ENCODE measurements at regions not wholly inside any gene's neighbourhood (a gene's known extent, or its start where the extent isn't known, plus 50 kb on each side); places are given as distances from the start of the nearest gene placed in this dataset.

DNA sequence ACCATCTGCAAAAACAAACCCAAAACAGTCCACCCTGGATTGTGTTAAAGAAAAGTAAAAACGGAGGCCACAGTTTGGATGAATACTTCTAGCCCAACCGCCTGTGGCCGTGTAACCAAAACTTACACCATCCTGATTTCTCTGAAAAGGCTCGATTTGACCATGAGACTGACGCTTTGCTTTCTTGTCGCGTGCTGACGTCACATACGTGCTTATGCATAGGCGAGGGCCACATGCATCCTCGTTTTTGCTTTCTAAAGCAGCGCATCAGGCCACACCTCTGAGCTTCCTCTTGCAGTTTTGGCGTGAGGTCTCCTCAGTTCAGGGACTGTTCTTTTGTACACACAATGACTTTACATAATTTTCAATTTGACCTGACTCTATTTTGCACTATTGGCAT, 526.6 kb downstream of the GLRX3 start:
- POLR2A ChIA-PET = no interaction called here
- no peak for ATAC-seq
- no peak overlapping the region for H3K4me3 ChIP-seq
- TF ChIP-seq SMC3 (IDR thresholded peaks at IDR 0.05) = no peak
- TF ChIP-seq ESRRA (IDR thresholded peaks at IDR 0.05; ENCODE audit: borderline replicate concordance, low read length) = no peak
- TF ChIP-seq FOXS1 (CRISPR knock-in tag; IDR thresholded peaks at IDR 0.05) = no peak
- TF ChIP-seq HOXB13 (CRISPR knock-in tag; IDR thresholded peaks at IDR 0.05; ENCODE audit: low read depth) = no peak
- no peak for TF ChIP-seq KDM5A (IDR thresholded peaks at IDR 0.05)
- no peak for TF ChIP-seq ZSCAN20 (CRISPR knock-in tag; IDR thresholded peaks at IDR 0.05)
- no peak for TF ChIP-seq FOSB (CRISPR knock-in tag; IDR thresholded peaks at IDR 0.05)
- no peak for TF ChIP-seq FOSL2 (IDR thresholded peaks at IDR 0.05)
- no peak for TF ChIP-seq FOSL2 (CRISPR knock-in tag; IDR thresholded peaks at IDR 0.05)
- TF ChIP-seq NPAS2 (CRISPR knock-in tag; IDR thresholded peaks at IDR 0.05; ENCODE audit: borderline replicate concordance) = no peak
- TF ChIP-seq BHLHE40 (IDR thresholded peaks at IDR 0.05; ENCODE audit: low read depth, low read length) = no peak
- no peak for TF ChIP-seq HOXA7 (CRISPR knock-in tag; IDR thresholded peaks at IDR 0.05)
- DNase-seq (ENCODE audit: low read depth in 1 of 2, low spot score in 1 of 2) = no peak
- CTCF ChIA-PET = no interaction called here
- H3K4me2 ChIP-seq = no peak overlapping the region
- no peak overlapping the region for H3K27ac ChIP-seq
- FAIRE-seq = no peak
- no peaks in the 10 kb centered on the region for H3K9me3 ChIP-seq
- 9% methylated on average over 13 of the region's 13 CpGs for WGBS (ENCODE audit: missing lambda C conversion rate)
- H3K4me1 ChIP-seq = no peaks in the 10 kb centered on the region

DNA sequence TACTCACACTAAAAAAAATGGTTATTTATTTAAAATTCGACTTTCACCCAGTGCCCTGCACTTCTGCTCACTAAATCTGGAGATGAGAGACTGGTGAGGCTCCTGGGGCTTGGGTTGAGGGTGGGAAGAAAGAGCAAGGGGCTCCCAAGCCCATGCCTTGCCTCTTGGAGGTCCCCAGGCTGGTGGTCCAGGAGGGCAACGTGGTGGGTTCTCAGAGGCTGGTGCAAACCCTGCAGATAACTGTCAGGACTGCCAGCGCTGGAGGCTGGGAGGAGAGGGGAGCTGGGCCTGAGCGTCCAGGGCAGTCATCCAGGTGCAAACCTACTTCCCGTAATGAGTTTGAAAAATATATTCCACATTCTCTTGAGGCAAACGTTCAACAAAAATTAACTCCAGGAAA, 528.3 kb downstream of the GLRX3 start:
- Histone ChIP-seq H3K4me3 (no peak overlapping the region), H3K27ac (no peak overlapping the region), H3K9me3 (no peaks in the 10 kb centered on the region), H3K4me1 (no peaks in the 10 kb centered on the region), H3K4me2 (no peak overlapping the region)
- ChIA-PET CTCF (no interaction called here), POLR2A (no interaction called here)
- ATAC-seq (no peak), FAIRE-seq (no peak), DNase-seq (ENCODE audit: low read depth in 1 of 2, low spot score in 1 of 2) (no peak)
- no peak for TF ChIP-seq CHD4 (IDR thresholded peaks at IDR 0.05; ENCODE audit: borderline replicate concordance)
- no peak for TF ChIP-seq RARB (CRISPR knock-in tag; IDR thresholded peaks at IDR 0.05)
- no peak for TF ChIP-seq EHF (CRISPR knock-in tag; IDR thresholded peaks at IDR 0.05)
- no peak for TF ChIP-seq JUN (IDR thresholded peaks at IDR 0.05)
- TF ChIP-seq TFCP2L1 (CRISPR knock-in tag; IDR thresholded peaks at IDR 0.05) = no peak
- TF ChIP-seq HOXA7 (CRISPR knock-in tag; IDR thresholded peaks at IDR 0.05) = no peak
- TF ChIP-seq ESRRA (IDR thresholded peaks at IDR 0.05; ENCODE audit: borderline replicate concordance, low read length) = no peak
- WGBS (ENCODE audit: missing lambda C conversion rate) = 12% methylated on average over 6 of the region's 6 CpGs

- ChIA-PET POLR2A (no interaction called here), CTCF (no interaction called here)
- 17% methylated on average over 9 of the region's 9 CpGs for WGBS (ENCODE audit: missing lambda C conversion rate)
- no peak overlapping the region for H3K4me3 ChIP-seq
- no peak for ATAC-seq
- no peak for DNase-seq (ENCODE audit: low read depth in 1 of 2, low spot score in 1 of 2)
- TF ChIP-seq PHF8 (IDR thresholded peaks at IDR 0.05; ENCODE audit: borderline replicate concordance, low read depth) (no peak), ZNF302 (CRISPR knock-in tag; IDR thresholded peaks at IDR 0.05) (no peak), JUN (IDR thresholded peaks at IDR 0.05) (no peak), POLR2A (IDR thresholded peaks at IDR 0.05; ENCODE audit: low read length) (no peak), HDAC2 (IDR thresholded peaks at IDR 0.05) (no peak), FOSB (CRISPR knock-in tag; IDR thresholded peaks at IDR 0.05) (no peak), RFX5 (IDR thresholded peaks at IDR 0.05) (no peak), NPAS2 (CRISPR knock-in tag; IDR thresholded peaks at IDR 0.05; ENCODE audit: borderline replicate concordance) (no peak), HEYL (CRISPR knock-in tag; IDR thresholded peaks at IDR 0.05) (no peak), EHF (CRISPR knock-in tag; IDR thresholded peaks at IDR 0.05) (no peak), TFCP2L1 (CRISPR knock-in tag; IDR thresholded peaks at IDR 0.05) (no peak), ATOH8 (CRISPR knock-in tag; IDR thresholded peaks at IDR 0.05; ENCODE audit: low read depth) (no peak), ZSCAN20 (CRISPR knock-in tag; IDR thresholded peaks at IDR 0.05) (no peak), SREBF2 (IDR thresholded peaks at IDR 0.05) (no peak), BCL3 (IDR thresholded peaks at IDR 0.05) (no peak), ELK1 (IDR thresholded peaks at IDR 0.05; ENCODE audit: low read depth, low read length) (no peak), KDM5A (IDR thresholded peaks at IDR 0.05) (no peak), SMC3 (IDR thresholded peaks at IDR 0.05) (no peak)
- TF ChIP-seq, protein P1, sequence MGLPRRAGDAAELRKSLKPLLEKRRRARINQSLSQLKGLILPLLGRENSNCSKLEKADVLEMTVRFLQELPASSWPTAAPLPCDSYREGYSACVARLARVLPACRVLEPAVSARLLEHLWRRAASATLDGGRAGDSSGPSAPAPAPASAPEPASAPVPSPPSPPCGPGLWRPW (IDR thresholded peaks at IDR 0.05) = no peak
- TF ChIP-seq, protein P2, sequence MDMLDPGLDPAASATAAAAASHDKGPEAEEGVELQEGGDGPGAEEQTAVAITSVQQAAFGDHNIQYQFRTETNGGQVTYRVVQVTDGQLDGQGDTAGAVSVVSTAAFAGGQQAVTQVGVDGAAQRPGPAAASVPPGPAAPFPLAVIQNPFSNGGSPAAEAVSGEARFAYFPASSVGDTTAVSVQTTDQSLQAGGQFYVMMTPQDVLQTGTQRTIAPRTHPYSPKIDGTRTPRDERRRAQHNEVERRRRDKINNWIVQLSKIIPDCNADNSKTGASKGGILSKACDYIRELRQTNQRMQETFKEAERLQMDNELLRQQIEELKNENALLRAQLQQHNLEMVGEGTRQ (IDR thresholded peaks at IDR 0.05) = no peak
- FAIRE-seq = no peak
- H3K27ac ChIP-seq = no peak overlapping the region
- H3K9me3 ChIP-seq = 0 out of 3 replicates have a peak, but pooled peaks cover 4% of the 10 kb centered on the region
- H3K4me2 ChIP-seq = no peak overlapping the region
- H3K4me1 ChIP-seq = no peaks in the 10 kb centered on the region
Observed at GRCh38 chr10:130666215-130666614, 530.0 kb downstream of the GLRX3 start.

All from A549 (cell line).